Activated CD4-positive, alpha-beta memory T cell treated with anti-CD3 and anti-CD28 coated beads, Interleukin-2, amount 10 ng/mL, durations not matched to agents 7 days and 5 days (primary cell): ENCODE measurements at regions not wholly inside any gene's neighbourhood (a gene's known extent, or its start where the extent isn't known, plus 50 kb on each side); places are given as distances from the start of the nearest gene placed in this dataset.

Experiments
- CTCF ChIA-PET: fragments of 350-600 bp; sonication (Branson Sonifier 250); formaldehyde crosslinking; loops from one replicate; lab custom pipeline; 2021; ENCODE audit warnings: antibody characterized with exemption, inconsistent platforms; lab: Charles Lee
- POLR2A ChIA-PET: fragments of 350-600 bp; sonication (Branson Sonifier 250); formaldehyde crosslinking; loops from one replicate; lab custom pipeline; 2021; ENCODE audit warnings: antibody characterized with exemption; lab: Charles Lee
- DNase-seq: peaks from one replicate; pipeline ENCODE4 v3.0.0-alpha.2; 2020
- H3K27ac Mint-ChIP-seq: one replicate; pipeline ENCODE4 v1.8.0; 2021; ENCODE audit warnings: mild to moderate bottlenecking, mixed read lengths
- H3K27me3 Mint-ChIP-seq: one replicate; pipeline ENCODE4 v1.8.0; 2021; ENCODE audit warnings: mixed read lengths
- H3K36me3 Mint-ChIP-seq: one replicate; pipeline ENCODE4 v1.8.0; 2021; ENCODE audit warnings: low read depth, mixed read lengths
- H3K4me1 Mint-ChIP-seq: one replicate; pipeline ENCODE4 v1.8.0; 2021; ENCODE audit warnings: mixed read lengths
- H3K4me3 Mint-ChIP-seq: one replicate; pipeline ENCODE4 v1.8.0; 2021; ENCODE audit warnings: mild to moderate bottlenecking, mixed read lengths
- H3K9me3 Mint-ChIP-seq: one replicate; pipeline ENCODE4 v1.8.0; 2021; ENCODE audit warnings: mixed read lengths

DNA sequence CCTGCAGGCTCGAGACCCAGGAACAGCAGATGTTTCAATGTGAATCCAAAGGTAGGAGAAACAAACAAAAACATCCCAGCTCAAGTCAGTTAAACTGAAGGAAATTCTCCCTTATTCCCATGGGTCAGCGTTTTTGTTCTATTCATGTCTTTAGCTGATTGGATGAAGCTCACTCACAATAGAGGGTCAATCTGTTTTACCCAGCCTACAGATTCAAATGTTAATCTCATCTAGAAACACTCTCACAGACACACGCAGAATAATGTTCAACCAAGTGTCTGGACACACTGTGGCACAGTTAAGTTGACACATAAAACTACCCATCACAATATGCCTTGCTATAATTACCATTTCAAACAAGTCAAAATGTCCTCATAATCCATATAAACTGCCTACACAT is 180.6 kb upstream of the CDH8 start:
- Mint-ChIP-seq H3K27me3 (no peaks in the 10 kb centered on the region), H3K27ac (no peak overlapping the region), H3K9me3 (peaks cover 12% of the 10 kb centered on the region), H3K36me3 (no peaks in the 10 kb centered on the region), H3K4me1 (no peaks in the 10 kb centered on the region), H3K4me3 (no peak overlapping the region)
- ChIA-PET CTCF (no interaction called here), POLR2A (no interaction called here)
- no peak for DNase-seq

DNA sequence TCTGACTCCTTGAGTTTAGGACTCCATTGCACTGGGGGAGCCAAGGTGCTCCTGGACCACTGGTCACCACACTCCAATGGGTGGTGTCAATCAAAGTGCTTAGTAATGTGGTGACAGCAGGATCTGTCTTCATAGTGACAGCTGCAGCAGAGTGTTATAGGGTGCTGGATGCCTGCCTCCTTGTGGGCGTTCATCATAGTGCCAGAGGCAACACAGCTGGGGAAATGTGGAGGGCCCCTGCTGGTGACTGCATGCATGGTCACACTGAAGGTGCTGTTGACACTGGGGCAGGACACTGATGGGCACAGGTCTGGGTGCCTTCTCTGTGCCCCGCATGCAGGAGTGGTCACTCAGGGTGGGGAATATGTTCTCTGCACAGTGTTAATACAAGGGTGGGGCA is 177.5 kb upstream of the CDH8 start:
- Mint-ChIP-seq H3K36me3 (no peaks in the 10 kb centered on the region), H3K4me3 (no peak overlapping the region), H3K9me3 (peaks cover 19% of the 10 kb centered on the region), H3K27ac (no peak overlapping the region), H3K27me3 (no peaks in the 10 kb centered on the region), H3K4me1 (no peaks in the 10 kb centered on the region)
- CTCF ChIA-PET = no interaction called here
- POLR2A ChIA-PET = no interaction called here
- no peak for DNase-seq

DNA sequence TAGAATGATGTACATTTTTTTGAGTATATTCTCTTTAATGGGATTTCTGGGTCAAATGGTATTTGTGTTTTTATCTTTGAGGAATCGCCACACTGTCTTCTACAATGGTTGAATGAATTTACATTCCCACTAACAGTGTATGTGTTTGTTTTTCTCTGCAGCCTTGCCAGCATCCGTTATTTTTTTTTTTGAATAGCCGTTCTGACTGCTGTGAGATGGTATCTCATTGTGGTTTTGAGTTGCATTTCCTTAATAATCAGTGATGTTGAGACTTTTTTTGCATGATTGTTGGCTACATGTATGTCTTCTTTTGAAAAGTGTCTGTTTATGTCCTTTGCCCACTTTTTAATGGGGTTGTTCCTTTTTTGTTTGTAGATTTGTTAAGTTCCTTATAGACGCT is 172.7 kb upstream of the CDH8 start:
- H3K9me3 Mint-ChIP-seq = peaks cover 8% of the 10 kb centered on the region
- no peaks in the 10 kb centered on the region for H3K27me3 Mint-ChIP-seq
- ChIA-PET POLR2A (no interaction called here), CTCF (no interaction called here)
- no peak overlapping the region for H3K4me3 Mint-ChIP-seq
- no peaks in the 10 kb centered on the region for H3K36me3 Mint-ChIP-seq
- H3K4me1 Mint-ChIP-seq = no peaks in the 10 kb centered on the region
- no peak overlapping the region for H3K27ac Mint-ChIP-seq
- no peak for DNase-seq

DNA sequence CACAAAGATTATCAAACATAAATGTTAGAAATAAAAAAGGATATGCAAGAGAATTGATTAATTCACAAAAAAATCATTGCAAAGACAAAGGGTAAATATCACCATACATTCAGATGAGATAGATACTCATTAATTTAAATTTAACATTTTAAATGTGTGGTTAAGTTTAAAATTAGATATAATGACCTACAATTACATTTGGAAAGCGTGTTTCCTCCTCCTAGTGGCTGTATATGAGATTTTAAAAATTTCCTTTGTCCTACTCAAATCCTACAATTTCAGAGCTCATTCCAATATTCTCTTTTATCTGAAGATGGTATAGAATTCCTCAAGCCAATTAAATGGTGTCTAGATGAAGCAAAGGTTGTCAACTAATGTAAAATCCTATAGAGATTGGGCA is 169.2 kb upstream of the CDH8 start:
- DNase-seq = no peak
- ChIA-PET CTCF (no interaction called here), POLR2A (no interaction called here)
- H3K4me3 Mint-ChIP-seq = no peak overlapping the region
- no peaks in the 10 kb centered on the region for H3K27me3 Mint-ChIP-seq
- H3K9me3 Mint-ChIP-seq = peaks cover 6% of the 10 kb centered on the region
- no peak overlapping the region for H3K27ac Mint-ChIP-seq
- no peaks in the 10 kb centered on the region for H3K4me1 Mint-ChIP-seq
- no peaks in the 10 kb centered on the region for H3K36me3 Mint-ChIP-seq

DNA sequence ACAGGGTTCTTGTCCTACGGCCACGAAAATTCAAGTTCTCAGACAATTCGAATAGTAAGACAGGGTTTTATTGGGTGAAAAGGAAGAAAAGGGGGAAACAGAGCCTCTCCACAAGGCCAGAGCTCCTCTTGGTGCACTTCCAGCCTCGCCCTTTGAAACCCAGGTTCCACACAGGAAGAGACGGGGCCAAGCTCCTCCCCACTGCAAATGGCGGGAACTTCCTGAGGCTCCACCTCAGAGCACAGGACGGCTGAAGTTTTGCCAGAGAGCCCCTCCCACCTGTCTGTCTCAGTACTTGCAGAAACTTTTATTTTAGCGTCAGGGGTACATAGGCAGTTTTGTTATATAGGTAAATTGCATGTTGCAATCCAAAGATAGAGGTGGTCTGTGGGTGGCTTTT is 165.7 kb upstream of the CDH8 start:
- no peaks in the 10 kb centered on the region for H3K4me1 Mint-ChIP-seq
- no peak overlapping the region for H3K27ac Mint-ChIP-seq
- no peaks in the 10 kb centered on the region for H3K27me3 Mint-ChIP-seq
- peaks cover 2% of the 10 kb centered on the region for H3K9me3 Mint-ChIP-seq
- POLR2A ChIA-PET = no interaction called here
- H3K36me3 Mint-ChIP-seq = no peaks in the 10 kb centered on the region
- no peak for DNase-seq
- CTCF ChIA-PET = no interaction called here
- no peak overlapping the region for H3K4me3 Mint-ChIP-seq

DNA sequence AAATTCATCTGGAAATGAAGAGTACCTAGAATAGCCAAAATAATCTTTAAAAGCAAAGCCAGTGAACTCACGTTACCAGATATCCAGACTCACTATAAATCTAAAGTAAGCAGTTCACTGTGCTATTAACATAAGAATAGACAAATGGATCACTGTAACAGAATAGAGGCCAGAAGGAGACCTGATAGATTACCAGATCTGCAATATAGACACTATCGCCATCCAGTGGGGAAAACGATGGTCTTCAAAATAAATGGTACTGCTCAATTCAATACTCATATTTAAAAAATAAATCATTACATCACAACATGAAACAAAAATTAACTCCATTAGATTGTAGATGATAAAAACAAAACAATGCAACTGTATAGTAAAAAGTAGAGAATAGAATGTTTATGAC is 158.6 kb upstream of the CDH8 start:
- ChIA-PET POLR2A (no interaction called here), CTCF (no interaction called here)
- Mint-ChIP-seq H3K36me3 (no peaks in the 10 kb centered on the region), H3K4me3 (no peak overlapping the region), H3K9me3 (peaks cover 2% of the 10 kb centered on the region), H3K27me3 (no peaks in the 10 kb centered on the region), H3K27ac (no peak overlapping the region), H3K4me1 (no peaks in the 10 kb centered on the region)
- no peak for DNase-seq

DNA sequence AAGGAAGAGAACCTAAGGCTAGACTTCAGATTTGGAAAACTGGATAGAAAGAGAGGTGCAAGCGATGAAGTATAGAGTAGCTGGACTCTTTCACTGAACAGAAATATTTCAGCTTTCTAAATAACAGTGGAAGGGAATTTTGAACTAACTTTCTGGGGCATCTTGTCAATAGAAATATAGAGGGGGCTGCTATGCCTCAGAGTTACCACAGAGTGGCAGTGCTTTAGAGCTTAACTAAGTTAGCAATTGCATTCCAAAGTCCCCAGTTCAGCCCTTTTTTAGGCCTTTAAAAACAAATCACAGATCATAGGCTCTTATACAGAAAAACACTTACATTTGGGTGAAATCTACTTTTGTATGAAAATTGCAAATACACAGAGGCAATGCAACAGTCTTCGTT is 154.2 kb upstream of the CDH8 start:
- no peak for DNase-seq
- Mint-ChIP-seq H3K27me3 (no peaks in the 10 kb centered on the region), H3K4me3 (no peak overlapping the region), H3K4me1 (no peaks in the 10 kb centered on the region), H3K9me3 (peaks cover 3% of the 10 kb centered on the region), H3K36me3 (no peaks in the 10 kb centered on the region), H3K27ac (no peak overlapping the region)
- ChIA-PET CTCF (no interaction called here), POLR2A (no interaction called here)

DNA sequence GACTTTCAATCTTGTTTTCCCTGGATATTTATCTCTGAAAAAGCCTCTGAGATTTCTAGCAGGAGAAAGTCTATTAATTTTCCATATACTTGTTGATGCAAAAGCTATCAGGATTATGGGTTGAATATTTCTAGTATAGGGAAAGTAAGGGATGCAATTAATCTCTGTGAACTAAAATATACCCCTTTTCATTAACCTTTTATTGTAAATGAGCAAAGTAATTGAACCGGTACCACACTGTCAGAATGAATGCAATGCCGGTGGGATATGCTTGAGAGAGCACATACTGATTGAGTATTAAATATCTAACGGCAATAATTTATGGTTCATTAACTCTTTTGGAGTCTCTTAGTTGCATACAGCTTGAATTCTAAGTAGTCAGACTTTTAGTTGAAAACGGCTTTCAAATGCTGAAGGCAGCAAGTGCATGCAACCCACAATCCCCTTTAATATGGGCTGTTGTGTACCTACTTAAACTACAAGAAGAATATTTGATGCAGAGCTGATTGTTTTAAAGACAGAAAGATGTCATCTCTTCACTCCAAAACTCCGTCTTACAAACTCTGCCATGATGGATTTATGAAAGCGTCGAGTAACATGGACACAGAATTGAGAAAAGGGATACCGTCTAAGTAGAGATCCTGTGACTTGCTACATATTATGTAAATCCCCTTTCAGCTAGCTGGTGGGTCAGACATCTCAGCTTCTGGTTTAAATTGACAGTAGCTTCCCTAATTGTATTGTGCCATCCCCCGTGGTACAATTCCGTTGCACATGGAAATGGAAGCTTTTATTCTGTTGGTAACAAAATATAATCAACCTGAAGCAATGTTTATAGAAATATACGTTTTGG is 141.3 kb upstream of the CDH8 start:
- H3K27me3 Mint-ChIP-seq = no peaks in the 10 kb centered on the region
- H3K4me1 Mint-ChIP-seq = no peaks in the 10 kb centered on the region
- DNase-seq = no peak
- ChIA-PET CTCF (no interaction called here), POLR2A (no interaction called here)
- peaks cover 18% of the 10 kb centered on the region for H3K9me3 Mint-ChIP-seq
- no peak overlapping the region for H3K27ac Mint-ChIP-seq
- H3K36me3 Mint-ChIP-seq = no peaks in the 10 kb centered on the region
- no peak overlapping the region for H3K4me3 Mint-ChIP-seq

DNA sequence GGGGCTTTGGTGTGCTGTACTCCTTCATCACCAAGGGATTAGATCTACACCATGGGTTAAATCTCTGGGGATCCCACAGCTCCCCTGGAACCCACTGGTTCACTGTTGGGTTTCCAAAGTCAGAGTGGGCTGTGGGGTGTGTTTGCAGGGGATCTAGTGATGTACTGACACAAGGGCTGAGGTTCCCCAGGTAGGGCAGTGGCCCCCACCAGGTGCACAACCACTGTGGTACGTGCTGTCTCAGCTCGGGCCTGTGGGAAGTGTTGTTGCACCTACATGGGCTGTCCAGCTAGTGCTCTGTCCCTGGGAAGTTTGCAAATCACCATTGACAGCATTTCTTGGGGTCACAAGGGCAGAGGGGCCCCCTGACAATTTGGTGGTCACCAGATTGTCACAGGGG is 134.4 kb upstream of the CDH8 start:
- Mint-ChIP-seq H3K36me3 (no peaks in the 10 kb centered on the region), H3K27ac (no peak overlapping the region), H3K27me3 (no peaks in the 10 kb centered on the region), H3K9me3 (peaks cover 13% of the 10 kb centered on the region), H3K4me1 (no peaks in the 10 kb centered on the region), H3K4me3 (no peak overlapping the region)
- CTCF ChIA-PET = no interaction called here
- POLR2A ChIA-PET = no interaction called here
- DNase-seq = no peak

DNA sequence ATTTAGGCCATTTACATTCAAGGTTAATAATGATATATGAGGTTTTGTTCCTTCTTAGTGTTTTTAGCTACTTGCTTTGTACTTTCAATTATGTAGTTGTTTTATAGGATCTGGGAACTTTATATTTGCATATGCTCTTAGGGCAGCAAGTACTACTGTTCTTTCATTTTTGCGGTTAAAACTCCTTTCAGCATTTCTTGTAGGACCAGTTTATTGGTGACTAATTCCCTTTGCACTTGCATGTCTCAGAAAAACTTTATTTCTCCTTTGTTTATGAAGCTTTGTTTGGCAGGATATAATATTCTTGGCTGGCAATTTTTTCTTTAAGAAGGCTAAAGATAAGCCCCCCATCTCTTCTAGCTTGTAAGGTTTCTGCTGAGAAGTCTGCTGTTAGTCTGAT is 131.3 kb upstream of the CDH8 start:
- Mint-ChIP-seq H3K27me3 (no peaks in the 10 kb centered on the region), H3K36me3 (no peaks in the 10 kb centered on the region), H3K27ac (no peak overlapping the region), H3K4me1 (no peaks in the 10 kb centered on the region), H3K9me3 (peaks cover 11% of the 10 kb centered on the region), H3K4me3 (no peak overlapping the region)
- POLR2A ChIA-PET = no interaction called here
- CTCF ChIA-PET = no interaction called here
- DNase-seq = no peak

DNA sequence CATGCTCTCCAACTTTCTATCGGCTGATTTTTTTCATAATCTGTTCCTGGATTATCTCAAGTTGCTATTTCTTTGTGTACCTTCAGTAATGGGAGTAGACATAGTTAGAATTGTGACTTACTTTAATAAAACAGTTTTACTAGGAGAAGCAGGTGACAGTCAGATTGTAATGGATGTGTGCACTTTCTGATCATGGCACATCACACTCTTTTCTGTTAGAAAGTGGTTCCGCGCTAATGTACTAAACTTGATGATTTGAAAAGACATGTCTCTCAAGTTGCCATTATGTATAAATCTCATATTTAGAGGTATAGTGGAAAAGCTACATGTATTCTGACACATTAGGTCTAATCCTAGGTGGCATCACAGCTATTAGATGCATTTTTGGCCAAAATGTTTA is 121.3 kb upstream of the CDH8 start:
- CTCF ChIA-PET = no interaction called here
- Mint-ChIP-seq H3K27ac (no peak overlapping the region), H3K4me1 (no peaks in the 10 kb centered on the region), H3K9me3 (peaks cover 2% of the 10 kb centered on the region), H3K27me3 (no peaks in the 10 kb centered on the region), H3K36me3 (no peaks in the 10 kb centered on the region), H3K4me3 (no peak overlapping the region)
- POLR2A ChIA-PET = no interaction called here
- no peak for DNase-seq

DNA sequence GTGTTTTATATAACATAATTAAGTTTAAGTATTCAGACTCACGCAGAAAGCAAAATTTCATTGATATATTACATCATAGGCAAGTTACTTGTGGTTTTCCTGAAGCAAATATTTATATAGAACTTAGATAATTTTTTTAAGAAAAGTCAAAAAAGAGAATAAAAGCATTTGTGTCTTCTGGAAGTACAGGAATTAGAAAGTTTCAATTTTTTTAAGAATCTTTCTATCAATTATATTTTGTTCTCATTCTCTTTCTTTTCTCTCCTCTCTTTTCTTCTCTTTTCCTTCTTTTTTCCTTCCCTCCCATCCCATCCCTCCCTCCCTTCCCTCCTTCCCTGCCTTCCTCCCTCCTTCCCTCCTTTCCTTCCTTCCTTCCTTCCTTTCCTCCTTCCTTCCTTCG is 120.7 kb upstream of the CDH8 start:
- H3K27ac Mint-ChIP-seq = no peak overlapping the region
- CTCF ChIA-PET = no interaction called here
- no peak overlapping the region for H3K4me3 Mint-ChIP-seq
- no peaks in the 10 kb centered on the region for H3K4me1 Mint-ChIP-seq
- no peaks in the 10 kb centered on the region for H3K36me3 Mint-ChIP-seq
- peaks cover 2% of the 10 kb centered on the region for H3K9me3 Mint-ChIP-seq
- POLR2A ChIA-PET = no interaction called here
- no peaks in the 10 kb centered on the region for H3K27me3 Mint-ChIP-seq
- DNase-seq = no peak

DNA sequence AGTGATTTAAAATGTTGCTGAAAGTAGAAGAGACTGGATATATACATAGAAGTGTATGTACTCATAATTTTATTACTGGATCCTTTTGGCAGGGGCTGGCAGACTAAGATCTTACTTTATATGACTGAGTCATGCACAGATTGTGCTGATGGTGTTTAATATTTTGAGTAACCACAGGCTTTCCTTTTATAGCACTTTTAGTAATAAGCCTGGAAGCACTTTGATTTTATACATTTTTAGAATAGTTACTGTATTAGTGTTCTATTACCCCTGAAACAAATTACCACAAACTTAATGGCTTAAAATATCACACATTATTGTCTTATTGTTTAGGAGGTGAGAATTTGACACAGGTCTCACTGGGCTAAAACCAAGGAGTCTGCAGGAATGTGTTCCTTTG is 113.4 kb upstream of the CDH8 start:
- ChIA-PET CTCF (no interaction called here), POLR2A (no interaction called here)
- Mint-ChIP-seq H3K4me3 (no peak overlapping the region), H3K27me3 (no peaks in the 10 kb centered on the region), H3K9me3 (peaks cover 15% of the 10 kb centered on the region), H3K4me1 (no peaks in the 10 kb centered on the region), H3K36me3 (no peaks in the 10 kb centered on the region), H3K27ac (no peak overlapping the region)
- no peak for DNase-seq

DNA sequence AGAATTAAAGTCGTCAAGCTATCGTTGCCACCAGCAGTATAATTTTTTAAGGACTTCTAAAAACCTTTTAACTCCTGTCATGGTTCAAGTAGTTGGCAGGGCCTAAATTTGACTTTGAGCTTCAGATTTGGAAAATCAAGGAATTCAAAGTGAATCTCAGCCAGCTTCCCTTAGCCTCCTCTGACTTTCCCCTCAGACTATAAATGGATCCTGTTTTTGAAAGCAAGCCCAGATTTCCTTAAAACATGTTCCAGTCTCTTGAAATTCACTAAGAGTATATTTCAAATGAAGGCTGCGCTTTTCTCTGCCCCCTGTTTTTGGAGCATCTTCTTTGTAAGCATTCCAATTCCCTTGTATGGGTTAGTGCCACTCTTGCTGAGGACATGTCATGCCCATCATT is 101.8 kb upstream of the CDH8 start:
- Mint-ChIP-seq H3K4me1 (no peaks in the 10 kb centered on the region), H3K27me3 (no peaks in the 10 kb centered on the region), H3K36me3 (no peaks in the 10 kb centered on the region), H3K27ac (no peak overlapping the region), H3K4me3 (no peak overlapping the region), H3K9me3 (peaks cover 28% of the 10 kb centered on the region)
- DNase-seq = no peak
- ChIA-PET POLR2A (no interaction called here), CTCF (no interaction called here)
